Spleen (tissue), 7 donors: ENCODE measurements at regions not wholly inside any gene's neighbourhood (a gene's known extent, or its start where the extent isn't known, plus 50 kb on each side); places are given as distances from the start of the nearest gene placed in this dataset.

Experiments
- CTCF ChIP-seq, 11 experiments: fragments of 200-600 bp in 7 of 11; fragments of 450-650 bp in 4 of 11; sonication (generic) in 4 of 11; IDR thresholded peaks in 8 of 11; conservative IDR thresholded peaks in 3 of 11; 1 replicate in 7 of 11; 2 replicates in 4 of 11; pipeline versions ENCODE4 v1.4.0 to v1.8.0; 2016 to 2021; ENCODE audit warnings: antibody characterized with exemption in 11 of 11, inconsistent platforms in 4 of 11, mild to moderate bottlenecking in 1 of 11
- POLR2A ChIP-seq, 3 donors: fragments of 450-650 bp; IDR thresholded peaks; one replicate each; pipeline ENCODE4 v1.5.1; 2017; ENCODE audit warnings: antibody characterized with exemption in 3 of 3, mild to moderate bottlenecking in 1 of 3
- POLR2AphosphoS5 ChIP-seq, 3 donors: sonication (generic); formaldehyde crosslinking; IDR thresholded peaks; one replicate each; pipeline ENCODE4 v1.5.1; 2017; ENCODE audit warnings: antibody characterized with exemption in 3 of 3
- donor health status: DM: no; HTN: no; CAD: no; lungs with moderate emphysema.
- donor health status: DM: no; HTN: no; CAD: no.
- donor health status: DM: no; HTN: no; CAD: no.

- TF ChIP-seq POLR2AphosphoS5 (IDR thresholded peaks at IDR 0.05) = no peak
- TF ChIP-seq CTCF (IDR thresholded peaks at IDR 0.05 in 8 of 11, conservative IDR thresholded peaks at IDR 0.05 in 3 of 11) = no peak
- TF ChIP-seq POLR2A (IDR thresholded peaks at IDR 0.05) = no peak
Measured at GRCh38 chr14:85943192-85943591, 413.2 kb downstream of the FLRT2 start.
